ENCODE measurements at regions not wholly inside any gene's neighbourhood (a gene's known extent, or its start where the extent isn't known, plus 50 kb on each side); places are given as distances from the start of the nearest gene placed in this dataset.

GRCh38 chr4:66923081-66923865, 622.0 kb downstream of the CENPC start:
- Histone ChIP-seq H3K4me1 (ENCODE audit: insufficient read depth, insufficient read length) (no peaks in the 10 kb centered on the region), H3K9ac (ENCODE audit: insufficient read length, low read depth) (no peak overlapping the region), H3K4me3 (ENCODE audit: insufficient read length, low read depth) (no peak overlapping the region), H3K27me3 (ENCODE audit: insufficient read depth, insufficient read length) (no peaks in the 10 kb centered on the region), H3K9me3 (ENCODE audit: insufficient read depth, low read length) (no peaks in the 10 kb centered on the region), H3K36me3 (ENCODE audit: insufficient read depth, insufficient read length, low read length) (no peaks in the 10 kb centered on the region)
- TF ChIP-seq YY1 (IDR thresholded peaks at IDR 0.05; ENCODE audit: insufficient read depth, insufficient read length) (no peak), ZNF274 (IDR thresholded peaks at IDR 0.05; ENCODE audit: low read depth, low read length) (no peak), SUZ12 (IDR thresholded peaks at IDR 0.05; ENCODE audit: extremely low read depth, insufficient read depth, insufficient read length) (no peak)
- DNase-seq (ENCODE audit: low read depth, low spot score) = no peak

GRCh38 chr4:66921433-66921832, 623.9 kb downstream of the CENPC start:
- TF ChIP-seq ZNF274 (IDR thresholded peaks at IDR 0.05; ENCODE audit: low read depth, low read length) (no peak), SUZ12 (IDR thresholded peaks at IDR 0.05; ENCODE audit: extremely low read depth, insufficient read depth, insufficient read length) (no peak), YY1 (IDR thresholded peaks at IDR 0.05; ENCODE audit: insufficient read depth, insufficient read length) (no peak)
- Histone ChIP-seq H3K4me3 (ENCODE audit: insufficient read length, low read depth) (no peak overlapping the region), H3K4me1 (ENCODE audit: insufficient read depth, insufficient read length) (no peaks in the 10 kb centered on the region), H3K27me3 (ENCODE audit: insufficient read depth, insufficient read length) (no peaks in the 10 kb centered on the region), H3K9me3 (ENCODE audit: insufficient read depth, low read length) (no peaks in the 10 kb centered on the region), H3K9ac (ENCODE audit: insufficient read length, low read depth) (no peak overlapping the region), H3K36me3 (ENCODE audit: insufficient read depth, insufficient read length, low read length) (no peaks in the 10 kb centered on the region)
- no peak for DNase-seq (ENCODE audit: low read depth, low spot score)

GRCh38 chr4:66920514-66920913, 624.8 kb downstream of the CENPC start:
- TF ChIP-seq ZNF274 (IDR thresholded peaks at IDR 0.05; ENCODE audit: low read depth, low read length) = no peak
- no peak for TF ChIP-seq YY1 (IDR thresholded peaks at IDR 0.05; ENCODE audit: insufficient read depth, insufficient read length)
- H3K4me3 ChIP-seq (ENCODE audit: insufficient read length, low read depth) = no peak overlapping the region
- no peak for DNase-seq (ENCODE audit: low read depth, low spot score)

GRCh38 chr4:66911880-66912279, 633.4 kb downstream of the CENPC start:
- no peaks in the 10 kb centered on the region for H3K27me3 ChIP-seq (ENCODE audit: insufficient read depth, insufficient read length)
- DNase-seq (ENCODE audit: low read depth, low spot score) = no peak
- H3K9ac ChIP-seq (ENCODE audit: insufficient read length, low read depth) = no peak overlapping the region
- no peak overlapping the region for H3K4me3 ChIP-seq (ENCODE audit: insufficient read length, low read depth)
- no peaks in the 10 kb centered on the region for H3K9me3 ChIP-seq (ENCODE audit: insufficient read depth, low read length)
- H3K4me1 ChIP-seq (ENCODE audit: insufficient read depth, insufficient read length) = no peaks in the 10 kb centered on the region
- no peaks in the 10 kb centered on the region for H3K36me3 ChIP-seq (ENCODE audit: insufficient read depth, insufficient read length, low read length)
- TF ChIP-seq ZNF274 (IDR thresholded peaks at IDR 0.05; ENCODE audit: low read depth, low read length) = no peak
- no peak for TF ChIP-seq SUZ12 (IDR thresholded peaks at IDR 0.05; ENCODE audit: extremely low read depth, insufficient read depth, insufficient read length)
- no peak for TF ChIP-seq YY1 (IDR thresholded peaks at IDR 0.05; ENCODE audit: insufficient read depth, insufficient read length)

More at GRCh38 chr4:66920514-66920913, 624.8 kb downstream of the CENPC start:
- Histone ChIP-seq H3K9ac (ENCODE audit: insufficient read length, low read depth) (no peak overlapping the region), H3K4me1 (ENCODE audit: insufficient read depth, insufficient read length) (no peaks in the 10 kb centered on the region), H3K27me3 (ENCODE audit: insufficient read depth, insufficient read length) (no peaks in the 10 kb centered on the region), H3K36me3 (ENCODE audit: insufficient read depth, insufficient read length, low read length) (no peaks in the 10 kb centered on the region), H3K9me3 (ENCODE audit: insufficient read depth, low read length) (no peaks in the 10 kb centered on the region)

- H3K4me1 ChIP-seq (ENCODE audit: insufficient read depth, insufficient read length) = no peaks in the 10 kb centered on the region
- no peak for DNase-seq (ENCODE audit: low read depth, low spot score)
- H3K9me3 ChIP-seq (ENCODE audit: insufficient read depth, low read length) = no peaks in the 10 kb centered on the region
- H3K4me3 ChIP-seq (ENCODE audit: insufficient read length, low read depth) = no peak overlapping the region
- no peaks in the 10 kb centered on the region for H3K27me3 ChIP-seq (ENCODE audit: insufficient read depth, insufficient read length)
- H3K36me3 ChIP-seq (ENCODE audit: insufficient read depth, insufficient read length, low read length) = no peaks in the 10 kb centered on the region
- H3K9ac ChIP-seq (ENCODE audit: insufficient read length, low read depth) = no peak overlapping the region
- TF ChIP-seq YY1 (IDR thresholded peaks at IDR 0.05; ENCODE audit: insufficient read depth, insufficient read length) = no peak
These were observed 639.0 kb downstream of the CENPC start for GRCh38 chr4:66906314-66906713.

GRCh38 chr4:66899422-66900065, 645.8 kb downstream of the CENPC start:
- H3K4me1 ChIP-seq (ENCODE audit: insufficient read depth, insufficient read length) = no peaks in the 10 kb centered on the region
- no peak for DNase-seq (ENCODE audit: low read depth, low spot score)
- no peak overlapping the region for H3K9ac ChIP-seq (ENCODE audit: insufficient read length, low read depth)
- H3K4me3 ChIP-seq (ENCODE audit: insufficient read length, low read depth) = no peak overlapping the region
- H3K27me3 ChIP-seq (ENCODE audit: insufficient read depth, insufficient read length) = no peaks in the 10 kb centered on the region
- peaks cover 15% of the 10 kb centered on the region; the same call in 1 of the 2 replicates for H3K9me3 ChIP-seq (ENCODE audit: insufficient read depth, low read length)
- TF ChIP-seq ZNF274 (IDR thresholded peaks at IDR 0.05; ENCODE audit: low read depth, low read length) = no peak
- no peaks in the 10 kb centered on the region for H3K36me3 ChIP-seq (ENCODE audit: insufficient read depth, insufficient read length, low read length)

GRCh38 chr4:66893807-66894206, 651.5 kb downstream of the CENPC start:
- Histone ChIP-seq H3K27me3 (ENCODE audit: insufficient read depth, insufficient read length) (no peaks in the 10 kb centered on the region), H3K9ac (ENCODE audit: insufficient read length, low read depth) (no peak overlapping the region), H3K4me1 (ENCODE audit: insufficient read depth, insufficient read length) (no peaks in the 10 kb centered on the region), H3K36me3 (ENCODE audit: insufficient read depth, insufficient read length, low read length) (no peaks in the 10 kb centered on the region), H3K4me3 (ENCODE audit: insufficient read length, low read depth) (no peak overlapping the region), H3K9me3 (ENCODE audit: insufficient read depth, low read length) (no peaks in the 10 kb centered on the region)
- no peak for TF ChIP-seq SUZ12 (IDR thresholded peaks at IDR 0.05; ENCODE audit: extremely low read depth, insufficient read depth, insufficient read length)
- no peak for TF ChIP-seq YY1 (IDR thresholded peaks at IDR 0.05; ENCODE audit: insufficient read depth, insufficient read length)
- no peak for TF ChIP-seq ZNF274 (IDR thresholded peaks at IDR 0.05; ENCODE audit: low read depth, low read length)
- DNase-seq (ENCODE audit: low read depth, low spot score) = no peak

Data from NT2/D1 (cell line).